Central memory CD8-positive, alpha-beta T cell (primary cell): ENCODE measurements at regions not wholly inside any gene's neighbourhood (a gene's known extent, or its start where the extent isn't known, plus 50 kb on each side); places are given as distances from the start of the nearest gene placed in this dataset.

Experiments used
- ATAC-seq: fragments of 150-1000 bp; cut with Tn5 transposase; replicated peaks from 2 replicates; pipeline ENCODE4 v1.10.0; 2022; ENCODE audit warnings: mild to moderate bottlenecking, moderate FRiP score, moderate number of reproducible peaks; ENCODE audit not compliant: poor library complexity, severe bottlenecking; ENCODE audit errors: extremely low read depth
- DNase-seq, 2 donors: peaks; one replicate each; pipeline ENCODE4 v3.0.0; 2021; ENCODE audit warnings: low spot score in 2 of 2
- H3K27ac Mint-ChIP-seq: one replicate; pipeline ENCODE4 v1.8.0; 2022; ENCODE audit warnings: low read depth, mild to moderate bottlenecking, moderate library complexity, mixed read lengths
- H3K27me3 Mint-ChIP-seq: one replicate; pipeline ENCODE4 v1.8.0; 2022; ENCODE audit warnings: mixed read lengths
- H3K36me3 Mint-ChIP-seq: one replicate; pipeline ENCODE4 v1.8.0; 2022; ENCODE audit warnings: mild to moderate bottlenecking, moderate library complexity, mixed read lengths; ENCODE audit not compliant: insufficient read depth
- H3K4me1 Mint-ChIP-seq: one replicate; pipeline ENCODE4 v1.8.0; 2022; ENCODE audit warnings: mixed read lengths
- H3K4me3 Mint-ChIP-seq: one replicate; pipeline ENCODE4 v1.8.0; 2022; ENCODE audit warnings: mild to moderate bottlenecking, moderate library complexity, mixed read lengths
- H3K9me3 Mint-ChIP-seq: one replicate; pipeline ENCODE4 v1.8.0; 2022; ENCODE audit warnings: mixed read lengths

DNA sequence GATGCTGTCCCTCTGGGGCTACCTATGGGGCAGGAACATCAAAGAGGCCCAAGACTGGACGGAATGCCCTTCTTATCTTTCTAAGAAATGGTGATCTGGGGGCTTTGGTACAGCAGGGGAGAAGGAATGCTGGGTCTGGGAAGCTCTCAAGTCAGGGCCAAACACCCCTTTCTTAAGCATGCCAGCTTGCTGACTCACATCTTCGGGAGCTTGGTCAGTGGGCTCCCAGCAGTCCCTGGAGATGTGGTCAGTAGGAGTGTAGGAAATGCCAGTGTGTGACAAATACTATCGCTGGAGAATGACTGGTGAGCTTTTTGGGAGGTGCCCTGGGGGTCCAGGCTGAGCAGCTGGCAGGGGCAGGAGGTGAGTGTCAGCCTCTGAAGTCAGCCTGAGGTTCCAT lies 105.0 kb upstream of the CDC42EP3 start:
- no peaks in the 10 kb centered on the region for H3K27me3 Mint-ChIP-seq
- ATAC-seq = no peak

DNA sequence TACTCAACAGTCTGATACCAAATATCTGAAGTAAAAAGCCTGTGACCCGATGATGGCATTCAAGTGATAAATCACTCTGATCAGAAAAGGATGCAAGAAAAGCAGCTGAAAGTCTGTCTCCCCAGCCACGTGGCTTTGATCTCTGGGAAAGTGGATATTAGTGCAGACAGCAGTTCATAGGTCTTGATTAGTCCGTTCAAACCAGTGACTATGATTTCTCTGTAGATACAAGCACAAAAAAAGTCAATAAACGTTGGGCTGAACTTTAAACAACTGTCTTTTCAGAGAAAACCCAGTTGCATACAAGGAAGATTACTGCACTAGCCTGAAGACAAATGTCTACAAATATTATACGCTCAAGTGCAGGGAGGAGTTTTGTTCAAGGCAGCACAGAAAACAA lies 107.7 kb upstream of the CDC42EP3 start:
- Mint-ChIP-seq H3K9me3 (no peaks in the 10 kb centered on the region), H3K27ac (no peak overlapping the region), H3K36me3 (no peaks in the 10 kb centered on the region), H3K27me3 (no peaks in the 10 kb centered on the region), H3K4me3 (no peak overlapping the region), H3K4me1 (no peaks in the 10 kb centered on the region)
- DNase-seq (no peak), ATAC-seq (no peak)

More for the DNA sequence above, 105.0 kb upstream of the CDC42EP3 start:
- H3K27ac Mint-ChIP-seq = no peak overlapping the region
- no peaks in the 10 kb centered on the region for H3K4me1 Mint-ChIP-seq
- no peak overlapping the region for H3K4me3 Mint-ChIP-seq
- no peak for DNase-seq
- H3K36me3 Mint-ChIP-seq = no peaks in the 10 kb centered on the region
- H3K9me3 Mint-ChIP-seq = no peaks in the 10 kb centered on the region

DNA sequence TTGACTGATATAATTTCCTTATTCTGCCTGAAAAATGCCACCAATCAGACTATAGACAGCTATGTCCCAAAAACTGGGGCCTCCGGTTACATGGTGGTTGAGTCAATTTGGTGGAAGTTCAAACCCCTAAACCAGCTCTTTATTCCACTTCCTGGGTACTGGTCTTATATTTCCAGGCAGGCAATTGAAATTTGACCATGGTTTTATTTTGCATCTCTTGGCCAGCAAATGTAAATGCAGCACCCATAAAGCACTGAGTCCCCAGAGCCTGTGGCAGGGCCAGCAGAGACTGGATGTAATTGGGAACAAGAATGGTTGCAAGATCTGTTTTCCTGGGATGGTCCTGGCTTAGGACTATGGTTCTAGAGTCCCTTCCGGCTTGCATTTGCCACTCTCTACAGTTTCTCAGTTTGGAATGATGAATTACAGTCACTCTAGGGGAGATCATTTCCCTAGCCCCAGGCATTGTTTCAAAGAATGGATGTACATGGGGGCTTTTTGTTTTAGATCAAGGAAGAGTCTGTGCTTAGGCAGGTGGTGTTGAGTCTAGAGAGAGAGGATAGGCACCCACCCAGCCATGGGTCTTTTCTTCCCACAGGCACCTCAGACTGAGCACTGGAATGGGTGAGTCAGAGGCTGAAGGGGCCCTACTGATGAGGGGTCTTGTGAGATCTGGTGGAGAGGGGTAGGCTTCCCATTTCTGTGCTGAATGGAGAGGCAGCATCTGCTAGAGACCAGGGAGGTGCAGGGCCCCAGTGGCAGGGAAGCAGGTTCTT lies 108.4 kb upstream of the CDC42EP3 start:
- no peaks in the 10 kb centered on the region for H3K36me3 Mint-ChIP-seq
- no peak for DNase-seq

DNA sequence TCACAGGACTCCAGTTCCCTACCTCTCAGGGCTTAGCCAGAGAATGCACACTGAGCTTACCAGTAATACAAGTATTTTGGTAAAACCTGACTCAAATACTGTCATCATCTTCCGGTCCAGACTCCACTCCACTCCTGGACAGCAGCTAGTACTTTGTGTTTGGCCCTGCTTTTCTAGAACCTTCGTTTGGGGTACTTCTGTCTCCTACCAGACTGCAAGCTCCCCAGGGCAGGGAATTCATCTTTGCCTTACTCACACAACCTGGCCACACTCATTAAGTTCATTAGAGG lies 108.9 kb upstream of the CDC42EP3 start:
- no peak overlapping the region for H3K27ac Mint-ChIP-seq
- H3K9me3 Mint-ChIP-seq = no peaks in the 10 kb centered on the region
- H3K4me3 Mint-ChIP-seq = no peak overlapping the region
- DNase-seq (no peak), ATAC-seq (no peak)
- H3K36me3 Mint-ChIP-seq = no peaks in the 10 kb centered on the region
- no peaks in the 10 kb centered on the region for H3K4me1 Mint-ChIP-seq
- no peaks in the 10 kb centered on the region for H3K27me3 Mint-ChIP-seq

More for the DNA sequence above, 108.4 kb upstream of the CDC42EP3 start:
- ATAC-seq = no peak
- no peak overlapping the region for H3K4me3 Mint-ChIP-seq
- no peaks in the 10 kb centered on the region for H3K4me1 Mint-ChIP-seq
- no peak overlapping the region for H3K27ac Mint-ChIP-seq
- no peaks in the 10 kb centered on the region for H3K27me3 Mint-ChIP-seq
- no peaks in the 10 kb centered on the region for H3K9me3 Mint-ChIP-seq

DNA sequence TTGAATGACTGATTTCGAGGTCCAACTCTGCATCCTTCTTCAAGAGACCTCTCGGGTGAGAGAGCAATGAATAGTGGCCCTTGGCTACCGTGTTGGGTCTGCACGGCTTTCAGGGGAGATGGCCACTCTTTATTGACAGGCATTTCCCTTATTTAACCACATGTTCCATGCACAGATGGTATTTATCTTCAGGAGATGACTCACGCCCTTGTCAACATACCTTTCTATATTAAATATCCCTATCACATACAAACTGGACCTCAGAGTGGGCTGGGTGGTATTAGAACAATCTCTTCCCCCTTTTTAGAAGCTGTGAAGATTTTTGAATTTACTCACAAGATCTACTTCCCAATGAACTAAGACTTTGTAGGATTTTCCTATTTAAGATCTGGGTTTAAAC lies 109.6 kb upstream of the CDC42EP3 start:
- Mint-ChIP-seq H3K4me3 (no peak overlapping the region), H3K4me1 (no peaks in the 10 kb centered on the region), H3K27ac (no peak overlapping the region), H3K27me3 (no peaks in the 10 kb centered on the region), H3K9me3 (no peaks in the 10 kb centered on the region), H3K36me3 (no peaks in the 10 kb centered on the region)
- DNase-seq (no peak), ATAC-seq (no peak)

DNA sequence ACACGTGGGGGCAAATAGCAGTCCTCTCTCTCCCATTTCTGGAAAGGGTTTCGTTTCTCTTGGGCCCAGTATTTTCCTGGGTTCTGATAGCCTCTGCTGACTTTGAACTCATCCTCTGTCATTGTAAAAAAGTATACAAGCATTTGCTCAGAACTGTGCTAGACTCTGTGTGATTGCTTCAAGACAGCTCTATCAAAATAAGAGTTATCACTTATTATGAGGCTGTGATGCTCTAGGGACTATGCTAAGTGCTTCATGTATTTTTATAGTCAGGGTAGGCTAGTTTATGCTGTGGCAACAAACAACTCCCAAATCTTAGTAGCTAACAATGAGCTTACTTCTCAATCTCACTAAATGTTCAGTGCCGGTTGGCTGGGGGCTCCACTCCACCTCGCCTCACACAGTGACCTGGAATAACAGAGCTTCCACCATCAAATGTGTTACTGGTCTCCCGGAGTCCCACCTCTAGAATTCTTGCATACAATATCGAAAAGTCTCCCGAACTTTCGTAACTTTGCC lies 110.8 kb upstream of the CDC42EP3 start:
- no peak for ATAC-seq
- peaks cover 3% of the 10 kb centered on the region for H3K9me3 Mint-ChIP-seq
- H3K4me1 Mint-ChIP-seq = no peaks in the 10 kb centered on the region
- H3K27ac Mint-ChIP-seq = no peak overlapping the region
- H3K4me3 Mint-ChIP-seq = no peak overlapping the region
- DNase-seq = no peak
- no peaks in the 10 kb centered on the region for H3K36me3 Mint-ChIP-seq
- no peaks in the 10 kb centered on the region for H3K27me3 Mint-ChIP-seq

DNA sequence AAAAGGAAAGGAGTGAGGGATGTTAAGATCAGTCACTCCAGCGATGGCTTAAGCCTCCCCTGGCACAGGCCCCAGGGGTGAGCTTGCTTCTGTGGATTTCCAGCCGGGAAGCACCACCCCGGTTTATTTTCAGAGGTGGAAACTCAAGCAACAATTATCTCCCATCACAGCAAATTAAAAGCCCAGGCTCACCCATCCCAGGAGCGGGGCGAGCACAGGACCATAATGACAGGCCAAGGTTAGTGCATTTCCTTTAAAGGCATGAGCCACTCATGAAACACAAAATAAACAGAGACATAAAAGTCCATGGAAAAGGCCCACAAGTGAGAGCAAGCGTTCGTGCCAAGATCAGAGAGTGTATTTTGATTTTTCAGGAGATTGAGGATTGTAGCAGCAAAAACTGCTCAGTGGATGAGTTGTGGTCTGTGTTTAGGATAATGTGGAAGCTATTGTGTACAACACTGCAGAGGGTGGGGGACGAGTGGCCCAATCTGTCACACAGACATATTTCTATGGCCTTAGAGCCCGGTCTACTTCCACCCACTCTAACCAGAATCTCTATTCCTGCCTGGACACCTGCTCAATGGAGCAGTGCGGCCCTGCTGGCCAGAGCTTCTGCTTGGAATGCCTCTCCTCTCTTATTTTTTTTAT lies 111.4 kb upstream of the CDC42EP3 start:
- ATAC-seq (no peak), DNase-seq (no peak)
- Mint-ChIP-seq H3K9me3 (peaks cover 7% of the 10 kb centered on the region), H3K27me3 (no peaks in the 10 kb centered on the region), H3K27ac (no peak overlapping the region), H3K4me1 (no peaks in the 10 kb centered on the region), H3K4me3 (no peak overlapping the region), H3K36me3 (peaks cover 2% of the 10 kb centered on the region)

DNA sequence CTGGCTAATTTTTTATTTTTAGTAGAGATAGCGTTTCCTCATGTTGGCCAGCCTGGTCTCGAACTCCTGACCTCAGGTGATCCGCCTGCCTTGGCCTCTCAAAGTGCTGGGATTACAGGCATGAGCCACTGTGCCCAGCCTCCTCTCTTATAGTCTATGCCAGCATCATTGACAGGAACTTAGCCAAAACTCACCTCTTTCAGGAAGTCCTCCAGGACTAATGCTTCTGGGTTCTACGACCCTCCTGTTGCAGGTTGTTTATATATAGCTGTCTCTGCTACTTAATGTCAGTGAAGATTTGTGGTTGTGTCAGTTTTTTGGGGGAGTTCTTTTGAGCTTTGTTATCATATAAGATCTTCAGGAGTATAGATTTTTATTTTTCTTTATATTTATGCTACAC lies 112.1 kb upstream of the CDC42EP3 start:
- Mint-ChIP-seq H3K27me3 (no peaks in the 10 kb centered on the region), H3K27ac (no peak overlapping the region), H3K4me3 (no peak overlapping the region), H3K9me3 (peaks cover 7% of the 10 kb centered on the region), H3K36me3 (peaks cover 2% of the 10 kb centered on the region), H3K4me1 (no peaks in the 10 kb centered on the region)
- no peak for ATAC-seq
- DNase-seq = no peak

DNA sequence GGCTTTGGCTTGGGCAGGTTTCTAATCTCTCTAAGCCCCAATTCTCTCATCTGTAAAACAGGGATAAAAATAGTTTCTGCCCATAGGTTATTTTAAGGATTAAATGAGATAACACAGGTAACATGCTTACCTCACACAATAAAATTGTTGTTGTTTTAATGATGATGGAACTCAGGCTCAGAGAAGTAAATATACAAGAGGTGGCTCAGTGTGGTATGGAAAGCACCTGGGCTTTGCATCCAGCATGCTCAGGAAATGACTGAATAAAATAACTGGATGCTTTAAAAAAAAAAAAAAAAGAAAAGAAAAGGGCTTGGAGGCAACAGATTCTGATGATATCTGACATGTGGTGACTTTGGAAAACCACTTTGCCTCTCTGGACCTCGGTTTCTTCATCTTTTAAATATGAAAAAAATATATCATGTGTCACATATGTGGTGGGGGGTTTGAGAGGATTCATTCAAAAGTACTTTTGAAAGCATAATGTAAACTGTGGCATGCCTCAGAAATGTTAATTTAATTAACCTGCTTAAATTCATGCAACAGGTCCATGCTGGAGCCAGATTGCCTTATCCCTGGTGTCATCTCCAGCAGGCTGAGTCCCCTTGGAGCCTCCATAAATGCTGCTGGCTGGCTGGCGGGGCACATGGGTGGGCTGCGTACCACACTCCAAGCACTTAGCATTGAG lies 112.8 kb upstream of the CDC42EP3 start:
- no peaks in the 10 kb centered on the region for H3K4me1 Mint-ChIP-seq
- no peak overlapping the region for H3K27ac Mint-ChIP-seq
- H3K27me3 Mint-ChIP-seq = peaks cover 1% of the 10 kb centered on the region
- ATAC-seq (no peak), DNase-seq (no peak)
- H3K36me3 Mint-ChIP-seq = peaks cover 2% of the 10 kb centered on the region
- peaks cover 7% of the 10 kb centered on the region for H3K9me3 Mint-ChIP-seq
- H3K4me3 Mint-ChIP-seq = no peak overlapping the region

DNA sequence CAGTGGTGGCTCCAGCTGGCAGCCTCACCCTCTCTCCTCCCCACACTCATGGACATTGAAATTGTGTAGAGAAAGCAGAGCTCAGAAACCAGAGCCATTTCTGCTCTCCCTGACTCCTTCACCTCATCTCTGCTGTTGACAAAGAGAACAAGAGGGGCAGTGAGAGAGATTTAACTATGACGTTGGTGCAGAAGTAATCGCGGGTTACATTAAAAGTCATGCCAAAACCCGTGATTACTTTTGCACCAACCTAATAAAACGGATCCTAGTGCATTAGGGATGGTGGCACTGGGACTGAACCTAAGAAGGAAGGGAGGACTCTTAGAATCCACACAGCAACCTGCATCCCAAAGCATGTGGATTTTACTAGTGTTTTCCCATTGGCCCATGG lies 113.3 kb upstream of the CDC42EP3 start:
- Mint-ChIP-seq H3K27ac (no peak overlapping the region), H3K9me3 (peaks cover 7% of the 10 kb centered on the region), H3K27me3 (peaks cover 7% of the 10 kb centered on the region), H3K4me3 (no peak overlapping the region), H3K4me1 (no peaks in the 10 kb centered on the region), H3K36me3 (peaks cover 2% of the 10 kb centered on the region)
- ATAC-seq (no peak), DNase-seq (no peak)

DNA sequence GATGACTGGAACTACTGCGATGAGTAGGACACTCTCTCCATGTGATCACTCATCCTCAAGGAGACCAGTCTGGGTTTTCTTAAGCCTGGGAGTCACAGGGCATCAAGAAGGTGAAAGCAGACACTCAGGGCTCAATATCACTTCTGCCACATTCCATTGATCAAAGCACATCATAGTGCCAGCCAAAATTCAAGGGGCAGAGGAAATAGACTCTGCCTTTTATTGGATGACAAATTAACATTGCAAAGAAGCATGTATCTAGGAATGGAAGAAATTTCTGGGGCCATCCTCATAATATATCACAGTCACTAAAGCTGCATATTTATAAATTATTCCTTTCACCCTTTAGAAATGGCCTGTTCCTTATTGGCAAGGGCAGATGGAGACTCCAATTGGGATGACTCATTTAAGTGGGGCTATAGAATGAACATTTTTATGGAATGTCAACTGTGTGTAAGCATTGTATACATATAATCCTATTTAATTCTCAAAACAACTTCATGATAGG lies 114.8 kb upstream of the CDC42EP3 start:
- Mint-ChIP-seq H3K4me3 (no peak overlapping the region), H3K36me3 (peaks cover 2% of the 10 kb centered on the region), H3K9me3 (peaks cover 7% of the 10 kb centered on the region), H3K27me3 (peaks cover 7% of the 10 kb centered on the region), H3K4me1 (no peaks in the 10 kb centered on the region), H3K27ac (no peak overlapping the region)
- ATAC-seq (no peak), DNase-seq (no peak)

DNA sequence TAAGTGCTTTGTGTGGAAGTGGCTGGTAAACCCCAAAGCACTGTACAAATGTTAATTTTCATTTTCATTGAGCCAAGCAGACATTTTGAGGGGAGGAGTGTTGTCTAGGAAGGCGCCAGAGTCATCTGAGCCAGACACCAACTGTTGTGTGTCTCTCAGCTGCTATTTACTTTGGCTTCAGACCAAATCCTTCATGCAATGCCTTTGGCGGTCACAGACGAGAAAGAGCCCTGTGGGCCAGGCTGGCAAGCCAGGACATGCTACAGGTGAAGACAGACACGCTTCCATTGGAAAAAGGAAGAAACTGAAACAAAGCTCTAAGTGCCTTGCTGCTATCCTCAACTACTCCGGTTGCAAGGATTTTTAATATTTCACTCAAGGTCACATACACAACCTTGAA lies 115.4 kb upstream of the CDC42EP3 start:
- Mint-ChIP-seq H3K4me3 (no peak overlapping the region), H3K27me3 (peaks cover 7% of the 10 kb centered on the region), H3K36me3 (peaks cover 2% of the 10 kb centered on the region), H3K27ac (no peak overlapping the region), H3K9me3 (peaks cover 7% of the 10 kb centered on the region), H3K4me1 (no peaks in the 10 kb centered on the region)
- ATAC-seq = no peak
- DNase-seq = no peak
